ENCODE measurements at regions not wholly inside any gene's neighbourhood (a gene's known extent, or its start where the extent isn't known, plus 50 kb on each side); places are given as distances from the start of the nearest gene placed in this dataset.

- H2BK5ac ChIP-seq (ENCODE audit: low read depth, low read length, poor library complexity, severe bottlenecking), result no peak overlapping the region
- no peaks in the 10 kb centered on the region for H3K79me1 ChIP-seq (ENCODE audit: low read depth in 1 of 2, low read length in 2 of 2)
- H4K5ac ChIP-seq (ENCODE audit: low read depth, low read length), result no peak overlapping the region
- H3K56ac ChIP-seq (ENCODE audit: extremely low read depth, insufficient read depth, low read length), result no peak overlapping the region
- DNase-seq (peak; percentile 25), ATAC-seq (ENCODE audit: low read depth) (no peak)
- no peak overlapping the region for H4K91ac ChIP-seq (ENCODE audit: insufficient read depth, low read depth, low read length)
- no peak overlapping the region for H2BK20ac ChIP-seq (ENCODE audit: low read depth, low read length)
- H3K14ac ChIP-seq (replicated peaks; ENCODE audit: low read depth, low read length), result no peak overlapping the region
- no peak overlapping the region for H3K27ac ChIP-seq (ENCODE audit: insufficient read depth, low read length)
- no peak overlapping the region for H3K23ac ChIP-seq (ENCODE audit: low read depth, low read length)
- no peak overlapping the region for H2BK120ac ChIP-seq (ENCODE audit: low read depth, low read length)
- POLR2A ChIA-PET (ENCODE audit: unreplicated experiment), result no interaction called here
- H3K27me3 ChIP-seq (ENCODE audit: control insufficient read depth, insufficient read depth, low read length), result no peaks in the 10 kb centered on the region
- no peak overlapping the region for H3K9ac ChIP-seq (ENCODE audit: low read depth, low read length)
- H2AFZ ChIP-seq (replicated peaks; ENCODE audit: low read length, poor library complexity), result no peak overlapping the region
- no peaks in the 10 kb centered on the region for H3K36me3 ChIP-seq (ENCODE audit: control insufficient read depth, insufficient read depth, low read length)
- H3K4ac ChIP-seq (ENCODE audit: low read depth, low read length), result no peak overlapping the region
- no peak overlapping the region for H3K18ac ChIP-seq (ENCODE audit: low read depth, low read length)
- H3K4me1 ChIP-seq (ENCODE audit: control insufficient read depth, insufficient read depth, low read length), result no peaks in the 10 kb centered on the region
- H3K9me1 ChIP-seq (ENCODE audit: insufficient read depth, low read length), result no peaks in the 10 kb centered on the region
- no peak overlapping the region for H4K8ac ChIP-seq (ENCODE audit: low read depth in 2 of 2, low read length in 2 of 2)
- WGBS, 2 experiments (ENCODE audit: extremely low coverage in 2 of 2, insufficient read length in 1 of 2), result 17% methylated on average over 1 of the region's 6 CpGs; no CpG with 5 or more reads in 1 of the 2 experiments
- H3K4me2 ChIP-seq (ENCODE audit: low read depth, low read length), result no peak overlapping the region
- intact Hi-C loops (cut with micrococcal nuclease), result no loop called here
- CTCF ChIA-PET, result no interaction called here
- no peak overlapping the region for H2AK5ac ChIP-seq (ENCODE audit: low read depth, low read length)
- no peak for TF ChIP-seq CTCF (conservative IDR thresholded peaks at IDR 0.05; ENCODE audit: low read depth, low read length)
- no peak for TF ChIP-seq NFE2L2 (IDR thresholded peaks at IDR 0.05; ENCODE audit: low read depth, low read length)
- TF ChIP-seq USF2 (IDR thresholded peaks at IDR 0.05; ENCODE audit: low read depth, low read length), result no peak
- no peak for TF ChIP-seq RFX5 (IDR thresholded peaks at IDR 0.05; ENCODE audit: low read depth, low read length)
- TF ChIP-seq MAZ (IDR thresholded peaks at IDR 0.05; ENCODE audit: borderline replicate concordance, low read depth, low read length), result no peak
- TF ChIP-seq CHD1 (IDR thresholded peaks at IDR 0.05; ENCODE audit: low read depth, low read length), result no peak
- no peak overlapping the region for H2AK9ac ChIP-seq (replicated peaks; ENCODE audit: low read depth, low read length, poor library complexity)
- H3K9me3 ChIP-seq (ENCODE audit: control insufficient read depth, insufficient read depth, low read length), result no peaks in the 10 kb centered on the region
- in situ Hi-C loops (cut with MboI; ENCODE audit: low sequenced_read_pairs), result no loop called here
- dilution Hi-C loops (cut with HindIII; ENCODE audit: low sequenced_read_pairs, unreplicated experiment), result no loop called here
- no peak overlapping the region for H3K4me3 ChIP-seq (ENCODE audit: insufficient read depth, low read depth, low read length)
- BruUV-seq (replicated peaks), result no TSS peak
- H4K20me1 ChIP-seq (ENCODE audit: insufficient read depth, low read length), result no peaks in the 10 kb centered on the region
- no peak overlapping the region for H2BK15ac ChIP-seq (ENCODE audit: low read depth, low read length)
These were observed 863.2 kb downstream of the LRFN5 start for GRCh38 chr14:42469637-42470426.
